ENCODE measurements at regions not wholly inside any gene's neighbourhood (a gene's known extent, or its start where the extent isn't known, plus 50 kb on each side); places are given as distances from the start of the nearest gene placed in this dataset.

DNA sequence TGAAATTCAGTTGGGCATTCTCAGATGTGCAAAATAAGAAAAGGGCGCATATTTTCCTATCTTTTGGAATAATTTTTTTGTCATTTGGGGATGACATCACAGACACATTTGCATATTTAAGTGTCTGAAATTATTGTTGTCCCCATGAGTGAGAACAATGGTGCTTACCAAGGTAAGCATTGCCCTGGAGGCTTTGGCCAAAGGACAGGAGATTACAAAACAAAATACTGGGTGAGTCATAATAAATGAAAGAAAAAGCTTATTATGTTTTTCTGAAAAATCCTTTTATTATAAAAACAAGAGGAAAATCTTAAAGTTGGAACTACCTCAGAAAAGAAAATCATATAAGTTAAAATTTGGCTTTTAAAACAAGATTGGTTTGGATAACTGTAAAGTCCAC lies 254.9 kb downstream of the BTG1 start:
- Histone ChIP-seq H3K27me3 (no peaks in the 10 kb centered on the region), H3K4me3 (no peak overlapping the region), H3K4me1 (no peaks in the 10 kb centered on the region), H3K9me3 (no peaks in the 10 kb centered on the region), H3K27ac (no peak overlapping the region), H3K36me3 (no peaks in the 10 kb centered on the region)
- no peak for DNase-seq
- TF ChIP-seq POLR2A (IDR thresholded peaks at IDR 0.05), result no peak
- TF ChIP-seq, protein P1, sequence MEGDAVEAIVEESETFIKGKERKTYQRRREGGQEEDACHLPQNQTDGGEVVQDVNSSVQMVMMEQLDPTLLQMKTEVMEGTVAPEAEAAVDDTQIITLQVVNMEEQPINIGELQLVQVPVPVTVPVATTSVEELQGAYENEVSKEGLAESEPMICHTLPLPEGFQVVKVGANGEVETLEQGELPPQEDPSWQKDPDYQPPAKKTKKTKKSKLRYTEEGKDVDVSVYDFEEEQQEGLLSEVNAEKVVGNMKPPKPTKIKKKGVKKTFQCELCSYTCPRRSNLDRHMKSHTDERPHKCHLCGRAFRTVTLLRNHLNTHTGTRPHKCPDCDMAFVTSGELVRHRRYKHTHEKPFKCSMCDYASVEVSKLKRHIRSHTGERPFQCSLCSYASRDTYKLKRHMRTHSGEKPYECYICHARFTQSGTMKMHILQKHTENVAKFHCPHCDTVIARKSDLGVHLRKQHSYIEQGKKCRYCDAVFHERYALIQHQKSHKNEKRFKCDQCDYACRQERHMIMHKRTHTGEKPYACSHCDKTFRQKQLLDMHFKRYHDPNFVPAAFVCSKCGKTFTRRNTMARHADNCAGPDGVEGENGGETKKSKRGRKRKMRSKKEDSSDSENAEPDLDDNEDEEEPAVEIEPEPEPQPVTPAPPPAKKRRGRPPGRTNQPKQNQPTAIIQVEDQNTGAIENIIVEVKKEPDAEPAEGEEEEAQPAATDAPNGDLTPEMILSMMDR (IDR thresholded peaks at IDR 0.05), result no peak
- 88% methylated on average over 1 of the region's 1 CpG for WGBS (ENCODE audit: insufficient coverage, low coverage, low lambda C conversion rate, missing lambda C conversion rate)
- intact Hi-C loops (cut with DNase I), result no loop called here
- no peak for ATAC-seq

DNA sequence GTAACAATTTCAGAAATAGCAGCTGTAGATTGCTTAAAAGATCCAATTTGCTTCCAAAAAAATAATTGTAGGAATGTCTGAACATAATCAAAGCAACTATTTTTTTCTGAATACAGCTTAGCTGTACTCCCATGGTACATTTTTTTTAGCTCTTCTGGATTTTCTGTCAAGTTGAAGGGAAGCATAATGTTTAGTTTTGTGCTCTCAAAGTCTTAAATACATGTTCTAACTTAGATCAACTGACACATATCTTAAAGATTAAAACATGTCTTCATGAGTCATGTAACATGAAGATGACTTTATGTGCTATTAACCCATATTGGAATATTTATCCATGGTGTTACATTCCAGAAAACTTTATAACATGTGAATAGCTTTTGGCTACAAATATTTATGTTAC lies 255.7 kb downstream of the BTG1 start:
- H3K4me1 ChIP-seq, result no peaks in the 10 kb centered on the region
- H3K4me3 ChIP-seq, result no peak overlapping the region
- ATAC-seq, result no peak
- no peaks in the 10 kb centered on the region for H3K36me3 ChIP-seq
- DNase-seq, result no peak
- H3K27me3 ChIP-seq, result no peaks in the 10 kb centered on the region
- intact Hi-C loops (cut with DNase I), result no loop called here
- no peak overlapping the region for H3K27ac ChIP-seq
- TF ChIP-seq, protein P1 (IDR thresholded peaks at IDR 0.05), result no peak
- no peak for TF ChIP-seq POLR2A (IDR thresholded peaks at IDR 0.05)
- H3K9me3 ChIP-seq, result no peaks in the 10 kb centered on the region

DNA sequence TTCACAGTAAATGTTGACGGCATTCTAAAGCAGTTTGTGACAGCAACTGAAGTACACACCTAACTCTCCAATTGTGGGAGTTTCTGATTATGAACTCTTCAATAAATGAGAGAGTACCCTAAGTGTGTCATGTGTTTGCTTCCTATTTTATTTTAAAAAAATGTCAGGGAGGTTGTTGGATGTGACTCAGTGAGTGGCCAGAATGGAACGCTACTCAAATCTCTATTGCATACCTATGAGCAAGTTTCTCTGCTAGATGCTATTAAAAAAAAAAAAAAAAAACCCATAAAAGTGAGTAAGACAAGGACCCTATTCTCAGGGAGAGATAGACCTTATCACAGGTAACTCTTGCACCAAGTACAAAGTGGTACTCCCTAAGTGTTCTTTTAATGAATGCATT lies 256.6 kb downstream of the BTG1 start:
- intact Hi-C loops (cut with DNase I), result no loop called here
- Histone ChIP-seq H3K27ac (no peak overlapping the region), H3K27me3 (no peaks in the 10 kb centered on the region), H3K36me3 (no peaks in the 10 kb centered on the region), H3K9me3 (no peaks in the 10 kb centered on the region), H3K4me1 (no peaks in the 10 kb centered on the region), H3K4me3 (no peak overlapping the region)
- WGBS (ENCODE audit: insufficient coverage, low coverage, low lambda C conversion rate, missing lambda C conversion rate), result 64% methylated on average over 2 of the region's 2 CpGs
- TF ChIP-seq, protein P1 (IDR thresholded peaks at IDR 0.05), result no peak
- no peak for TF ChIP-seq POLR2A (IDR thresholded peaks at IDR 0.05)
- ATAC-seq (no peak), DNase-seq (no peak)

GRCh38 chr12:91887957-91888356 lies 257.7 kb downstream of the BTG1 start:
- 100% methylated on average over 1 of the region's 2 CpGs for WGBS (ENCODE audit: insufficient coverage, low coverage, low lambda C conversion rate, missing lambda C conversion rate)
- Histone ChIP-seq H3K27me3 (no peaks in the 10 kb centered on the region), H3K9me3 (no peaks in the 10 kb centered on the region), H3K4me1 (no peaks in the 10 kb centered on the region), H3K4me3 (no peak overlapping the region), H3K27ac (no peak overlapping the region), H3K36me3 (no peaks in the 10 kb centered on the region)
- ATAC-seq (no peak), DNase-seq (no peak)
- TF ChIP-seq POLR2A (IDR thresholded peaks at IDR 0.05), result no peak
- intact Hi-C loops (cut with DNase I), result no loop called here

DNA sequence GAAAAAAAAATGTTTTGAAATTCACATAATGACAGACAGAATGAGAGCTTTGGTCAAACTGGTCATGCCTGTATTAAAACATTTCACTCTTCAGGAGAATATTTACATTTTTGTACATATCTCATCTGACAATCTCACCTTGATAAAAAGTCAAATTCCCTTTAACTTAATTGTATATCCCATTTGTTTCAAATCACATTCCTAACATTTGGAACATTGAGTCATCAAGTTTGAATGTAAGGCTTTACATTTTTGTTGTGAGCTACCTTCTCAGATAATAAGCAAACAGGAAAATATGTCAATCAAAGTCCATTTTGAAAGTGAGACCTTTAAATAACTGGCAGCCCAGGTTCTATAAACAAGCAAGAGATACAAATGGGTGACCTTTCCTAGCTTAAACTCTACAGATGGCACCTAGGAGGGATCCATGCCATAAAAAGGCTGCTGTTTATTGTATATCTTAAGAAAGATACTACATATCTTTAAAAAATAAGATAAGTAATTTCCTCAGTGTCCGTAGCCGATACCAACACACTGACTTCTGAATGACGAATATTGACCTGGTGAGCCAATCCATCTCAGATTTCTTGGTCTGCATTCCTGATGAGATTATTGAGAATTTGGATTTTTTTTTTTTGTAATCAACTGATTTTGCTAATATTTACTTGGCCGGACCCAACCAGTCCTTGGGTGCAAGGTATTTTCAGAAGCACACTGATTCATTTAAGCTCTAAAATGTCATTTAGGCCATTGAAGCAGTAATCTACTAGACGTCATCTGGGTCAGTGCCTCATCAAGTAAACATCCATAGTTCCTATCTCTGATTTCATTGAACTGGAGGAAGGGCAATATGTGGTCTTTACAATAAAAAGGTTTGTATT lies 259.6 kb downstream of the BTG1 start:
- TF ChIP-seq, protein P1 (IDR thresholded peaks at IDR 0.05), result no peak
- TF ChIP-seq POLR2A (IDR thresholded peaks at IDR 0.05), result no peak
- Histone ChIP-seq H3K9me3 (no peaks in the 10 kb centered on the region), H3K4me1 (no peaks in the 10 kb centered on the region), H3K4me3 (no peak overlapping the region), H3K27me3 (no peaks in the 10 kb centered on the region), H3K27ac (no peak overlapping the region), H3K36me3 (no peaks in the 10 kb centered on the region)
- ATAC-seq (no peak), DNase-seq (no peak)
- WGBS (ENCODE audit: insufficient coverage, low coverage, low lambda C conversion rate, missing lambda C conversion rate), result 78% methylated on average over 5 of the region's 5 CpGs
- intact Hi-C loops (cut with DNase I), result no loop called here

All from right lobe of liver (tissue), 6 donors.